ENCODE measurements at regions not wholly inside any gene's neighbourhood (a gene's known extent, or its start where the extent isn't known, plus 50 kb on each side); places are given as distances from the start of the nearest gene placed in this dataset.

DNA sequence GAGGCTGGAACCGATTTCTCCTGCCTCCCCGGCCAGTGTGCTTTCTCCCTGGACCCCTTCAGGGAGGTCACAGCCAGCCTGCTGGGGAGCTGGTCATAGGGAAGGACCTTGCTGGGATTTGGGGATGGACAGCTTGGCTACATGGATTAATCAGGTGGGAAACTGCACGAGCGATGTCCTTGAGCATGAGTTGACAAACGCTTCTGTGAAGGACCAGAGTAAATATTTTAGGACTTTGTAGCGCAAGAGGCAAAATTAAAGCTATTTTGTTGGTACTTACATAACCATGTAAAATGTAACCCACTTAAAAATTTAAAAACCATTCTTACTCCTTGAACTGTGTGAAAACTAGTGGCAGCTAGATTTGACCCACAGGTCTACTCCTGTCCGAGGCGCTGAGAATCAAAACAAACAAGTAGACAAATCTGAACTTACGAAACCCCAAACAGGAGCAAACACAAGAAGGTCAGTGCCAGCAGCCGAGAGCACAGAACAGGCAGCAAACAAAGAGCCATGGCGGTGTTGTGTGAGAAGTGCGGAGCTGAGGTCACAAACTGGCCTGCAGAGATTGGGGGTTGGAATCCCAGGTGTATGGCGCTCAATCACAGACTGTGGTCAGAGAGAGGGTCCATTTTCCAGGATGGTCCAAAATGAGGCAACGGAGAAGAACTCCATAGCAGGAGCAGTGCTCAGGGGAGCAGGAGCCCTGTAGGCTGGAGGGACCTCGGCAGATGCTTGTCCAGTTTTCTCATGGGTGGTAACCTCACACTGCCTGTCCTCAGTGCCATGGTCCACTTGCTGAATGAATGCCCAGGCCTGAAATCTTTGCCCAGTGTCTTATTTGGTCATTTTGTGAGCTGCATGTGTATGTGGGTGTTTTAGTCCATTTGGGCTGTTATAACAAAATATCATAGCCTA, 79.2 kb upstream of the CLMN start:
- no peak overlapping the region for H3K4me3 ChIP-seq (ENCODE audit: low read depth, low read length)
- no peak for DNase-seq (ENCODE audit: low read depth)
- TF ChIP-seq, protein P1, sequence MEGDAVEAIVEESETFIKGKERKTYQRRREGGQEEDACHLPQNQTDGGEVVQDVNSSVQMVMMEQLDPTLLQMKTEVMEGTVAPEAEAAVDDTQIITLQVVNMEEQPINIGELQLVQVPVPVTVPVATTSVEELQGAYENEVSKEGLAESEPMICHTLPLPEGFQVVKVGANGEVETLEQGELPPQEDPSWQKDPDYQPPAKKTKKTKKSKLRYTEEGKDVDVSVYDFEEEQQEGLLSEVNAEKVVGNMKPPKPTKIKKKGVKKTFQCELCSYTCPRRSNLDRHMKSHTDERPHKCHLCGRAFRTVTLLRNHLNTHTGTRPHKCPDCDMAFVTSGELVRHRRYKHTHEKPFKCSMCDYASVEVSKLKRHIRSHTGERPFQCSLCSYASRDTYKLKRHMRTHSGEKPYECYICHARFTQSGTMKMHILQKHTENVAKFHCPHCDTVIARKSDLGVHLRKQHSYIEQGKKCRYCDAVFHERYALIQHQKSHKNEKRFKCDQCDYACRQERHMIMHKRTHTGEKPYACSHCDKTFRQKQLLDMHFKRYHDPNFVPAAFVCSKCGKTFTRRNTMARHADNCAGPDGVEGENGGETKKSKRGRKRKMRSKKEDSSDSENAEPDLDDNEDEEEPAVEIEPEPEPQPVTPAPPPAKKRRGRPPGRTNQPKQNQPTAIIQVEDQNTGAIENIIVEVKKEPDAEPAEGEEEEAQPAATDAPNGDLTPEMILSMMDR (conservative IDR thresholded peaks at IDR 0.05; ENCODE audit: low read depth, low read length): no peak

DNA sequence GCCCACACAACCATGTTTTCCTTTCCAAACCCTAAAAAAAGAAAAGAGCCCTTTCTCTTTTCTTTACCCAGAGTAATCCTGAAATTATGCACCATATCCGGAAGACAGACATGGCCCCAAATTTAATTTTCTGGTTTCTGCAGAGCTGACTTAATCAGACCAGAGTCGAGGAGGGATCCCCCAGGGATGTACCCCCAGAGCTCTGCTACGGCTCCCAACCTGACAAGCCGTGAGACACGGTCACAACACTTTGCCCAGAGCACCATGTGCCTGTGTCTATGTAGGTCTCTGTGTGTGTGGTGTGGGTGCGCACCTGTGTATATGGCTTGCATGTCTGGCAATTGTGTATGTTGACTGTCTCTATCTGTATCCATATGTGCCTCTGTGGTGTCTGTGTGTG, 77.6 kb upstream of the CLMN start:
- no peak for DNase-seq (ENCODE audit: low read depth)
- TF ChIP-seq, protein P1 (conservative IDR thresholded peaks at IDR 0.05; ENCODE audit: low read depth, low read length): no peak
- no peak overlapping the region for H3K4me3 ChIP-seq (ENCODE audit: low read depth, low read length)

DNA sequence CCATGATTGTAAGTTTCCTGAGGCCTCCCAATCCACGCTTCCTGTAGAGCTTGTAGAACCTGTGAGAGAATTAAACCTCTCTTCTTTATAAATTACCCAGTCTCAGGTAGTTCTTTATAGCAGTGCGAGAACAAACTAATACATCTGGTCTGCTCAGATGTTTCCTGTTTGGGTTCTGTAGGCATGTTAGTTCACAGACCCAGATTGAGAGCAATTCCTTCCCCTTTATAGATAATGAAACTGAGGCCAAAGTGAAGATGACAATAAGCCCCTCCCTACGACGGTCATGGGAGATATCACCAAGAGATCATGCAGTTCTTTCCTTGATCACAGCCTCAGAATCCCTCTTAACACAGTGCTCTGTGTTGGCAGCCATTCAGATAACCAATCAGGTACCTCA, 76.5 kb upstream of the CLMN start:
- DNase-seq (ENCODE audit: low read depth): no peak
- H3K4me3 ChIP-seq (ENCODE audit: low read depth, low read length): no peak overlapping the region
- TF ChIP-seq, protein P1 (conservative IDR thresholded peaks at IDR 0.05; ENCODE audit: low read depth, low read length): no peak

DNA sequence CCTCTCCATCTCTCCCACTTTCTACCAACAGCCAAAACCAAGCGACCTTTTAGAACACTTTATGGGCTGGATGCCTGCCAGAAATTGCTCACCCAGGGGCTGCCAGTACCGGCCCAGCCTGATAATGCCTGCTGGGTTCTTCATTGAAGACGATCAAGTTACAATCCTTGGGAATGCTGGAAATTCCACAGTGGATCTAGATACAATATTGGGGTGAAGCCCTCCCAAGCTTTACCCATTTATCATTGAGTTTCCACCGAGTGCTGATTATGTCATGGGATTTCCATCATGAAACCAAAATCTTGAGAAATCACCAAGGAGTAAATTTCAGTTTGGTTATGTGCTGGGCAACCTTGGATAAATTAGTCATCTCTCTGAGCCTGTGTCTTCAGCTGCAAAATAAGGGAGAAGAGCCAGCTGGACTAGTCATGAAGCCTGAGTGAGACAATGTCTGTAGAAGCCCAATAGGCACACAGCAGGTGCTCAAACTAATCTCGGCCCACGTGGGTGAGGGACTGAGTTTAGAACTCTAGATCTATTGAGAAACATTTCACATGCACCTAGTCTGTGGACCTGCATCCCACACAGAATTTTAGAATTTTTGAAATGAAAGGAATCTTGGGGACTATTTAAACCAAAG, 75.5 kb upstream of the CLMN start:
- no peak for DNase-seq (ENCODE audit: low read depth)
- TF ChIP-seq, protein P1 (conservative IDR thresholded peaks at IDR 0.05; ENCODE audit: low read depth, low read length): no peak
- no peak overlapping the region for H3K4me3 ChIP-seq (ENCODE audit: low read depth, low read length)

DNA sequence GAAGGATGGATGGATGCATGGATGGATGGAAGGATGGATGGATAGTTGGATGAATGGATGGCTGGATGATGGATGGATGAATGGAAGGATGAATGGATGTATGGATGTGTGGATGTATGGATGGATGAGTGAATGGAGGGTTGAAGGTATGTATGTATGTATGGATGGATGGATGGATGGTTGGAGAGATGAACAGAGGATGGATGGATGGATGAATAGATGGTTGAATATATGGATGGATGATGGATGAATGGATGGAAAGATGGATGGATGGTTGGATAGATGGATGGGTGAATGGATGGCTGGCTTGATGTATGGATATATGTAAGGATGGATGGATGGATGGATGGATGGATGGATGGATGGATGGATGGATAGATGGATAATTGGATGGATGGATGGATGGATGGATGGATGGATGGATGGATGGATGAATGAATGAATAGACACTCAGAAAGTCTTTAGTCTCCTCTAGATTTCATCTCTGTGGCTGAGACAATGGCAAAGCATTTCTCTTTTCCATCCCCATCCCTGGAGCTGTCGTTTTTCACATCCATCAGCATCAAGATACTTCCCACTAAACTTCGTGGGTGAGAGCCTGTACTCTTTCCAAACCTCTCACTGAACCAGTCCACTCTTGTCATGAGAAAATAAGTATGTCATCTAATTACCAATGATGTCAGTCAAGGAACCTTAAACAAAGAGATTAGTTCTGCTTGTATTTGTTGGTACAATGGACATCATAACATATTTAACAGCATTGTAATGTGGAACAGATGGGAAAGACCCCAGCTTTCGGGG, 74.8 kb upstream of the CLMN start:
- no peak overlapping the region for H3K4me3 ChIP-seq (ENCODE audit: low read depth, low read length)
- DNase-seq (ENCODE audit: low read depth): no peak
- TF ChIP-seq, protein P1 (conservative IDR thresholded peaks at IDR 0.05; ENCODE audit: low read depth, low read length): no peak

DNA sequence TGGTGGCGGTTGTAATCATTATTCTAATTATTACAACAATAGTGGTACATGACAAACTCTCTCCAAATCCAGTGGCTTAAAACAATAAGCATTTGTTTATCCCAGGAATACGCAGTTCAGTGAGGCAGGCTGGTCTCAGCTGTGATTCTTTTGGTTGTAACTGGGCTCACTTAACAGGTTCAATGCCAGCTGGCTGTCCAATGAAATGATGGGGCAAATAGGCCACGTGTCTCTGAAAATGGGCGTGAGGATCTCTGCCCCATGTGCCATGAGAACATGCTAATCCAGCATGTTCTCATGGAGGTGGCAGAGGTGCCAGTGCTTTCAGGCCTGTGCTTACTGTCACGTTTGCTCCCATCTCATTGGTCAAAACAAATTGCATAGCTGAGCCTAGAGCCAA, 73.1 kb upstream of the CLMN start:
- no peak for DNase-seq (ENCODE audit: low read depth)
- TF ChIP-seq, protein P1 (conservative IDR thresholded peaks at IDR 0.05; ENCODE audit: low read depth, low read length): no peak
- no peak overlapping the region for H3K4me3 ChIP-seq (ENCODE audit: low read depth, low read length)

Measured in epithelial cell of proximal tubule (primary cell).